Mucosa of descending colon (tissue), 3 donors: ENCODE measurements at regions not wholly inside any gene's neighbourhood (a gene's known extent, or its start where the extent isn't known, plus 50 kb on each side); places are given as distances from the start of the nearest gene placed in this dataset.

ENCODE experiments used
- ATAC-seq: fragments of 200-7000 bp; cut with Tn5 transposase; one replicate; pipeline ENCODE4 v1.9.1; 2020; ENCODE audit warnings: mild to moderate bottlenecking, moderate library complexity
- DNase-seq, 3 donors: peaks; one replicate each; pipeline ENCODE4 v3.0.0-alpha.2; 2020
- H3K36me3 ChIP-seq: fragments of 200-600 bp; one replicate; pipeline ENCODE4 v1.8.0; 2021; ENCODE audit warnings: low read depth, mild to moderate bottlenecking
- H3K4me1 ChIP-seq: fragments of 200-600 bp; one replicate; pipeline ENCODE4 v1.8.0; 2021; ENCODE audit warnings: low read depth, mild to moderate bottlenecking
- H3K4me3 ChIP-seq: fragments of 200-600 bp; one replicate; pipeline ENCODE4 v1.8.0; 2021; ENCODE audit warnings: mild to moderate bottlenecking
- H3K9me3 ChIP-seq: fragments of 200-600 bp; one replicate; pipeline ENCODE4 v1.8.0; 2021; ENCODE audit warnings: mild to moderate bottlenecking
- CTCF ChIP-seq: fragments of 200-600 bp; IDR thresholded peaks from one replicate; pipeline ENCODE4 v1.8.0; 2022; ENCODE audit warnings: antibody characterized with exemption, mild to moderate bottlenecking
- intact Hi-C, 2 donors: fragments of 100-400 bp; cut with DNase I in 1 of 2; cut with micrococcal nuclease in 1 of 2; formaldehyde crosslinking; loops; one replicate each; pipeline versions ENCODE4 v1.11.0 to v1.11.1; 2022; cut with DNase I, micrococcal nuclease
- donor health status: DM: no; HTN: no; CAD: no; lungs with moderate emphysema.
- donor health status: DM: no; HTN: no; CAD: no.
- donor health status: DM: no; HTN: yes; CAD: no.

- ATAC-seq (no peak), DNase-seq (no peak)
- Histone ChIP-seq H3K4me1 (no peaks in the 10 kb centered on the region), H3K4me3 (no peak overlapping the region), H3K36me3 (no peaks in the 10 kb centered on the region), H3K9me3 (no peaks in the 10 kb centered on the region)
- intact Hi-C loops: no loop called here
- no peak for TF ChIP-seq CTCF
Observed at GRCh38 chr10:90975096-90975495, 54.2 kb upstream of the ANKRD1 start.

GRCh38 chr10:90977162-90977854, 56.4 kb upstream of the ANKRD1 start:
- no peak for ATAC-seq
- intact Hi-C loops: no loop called here
- TF ChIP-seq CTCF: no peak
- Histone ChIP-seq H3K9me3 (no peaks in the 10 kb centered on the region), H3K4me1 (no peaks in the 10 kb centered on the region), H3K36me3 (no peaks in the 10 kb centered on the region), H3K4me3 (no peak overlapping the region)
- no peak for DNase-seq

- Histone ChIP-seq H3K4me3 (no peak overlapping the region), H3K9me3 (no peaks in the 10 kb centered on the region), H3K4me1 (no peaks in the 10 kb centered on the region), H3K36me3 (no peaks in the 10 kb centered on the region)
- intact Hi-C loops: no loop called here
- TF ChIP-seq CTCF: no peak
- ATAC-seq: no peak
- no peak for DNase-seq
Observed at GRCh38 chr10:90977855-90978486, 57.1 kb upstream of the ANKRD1 start.

GRCh38 chr10:90982406-90983008, 61.6 kb upstream of the ANKRD1 start:
- no peak for TF ChIP-seq CTCF
- intact Hi-C loops: no loop called here

GRCh38 chr10:90983914-90984549, 63.1 kb upstream of the ANKRD1 start:
- DNase-seq (no peak), ATAC-seq (no peak)
- Histone ChIP-seq H3K36me3 (no peaks in the 10 kb centered on the region), H3K4me1 (no peaks in the 10 kb centered on the region), H3K9me3 (no peaks in the 10 kb centered on the region), H3K4me3 (no peak overlapping the region)
- intact Hi-C loops: no loop called here
- no peak for TF ChIP-seq CTCF

More at GRCh38 chr10:90982406-90983008, 61.6 kb upstream of the ANKRD1 start:
- ATAC-seq (no peak), DNase-seq (no peak)
- H3K9me3 ChIP-seq: no peaks in the 10 kb centered on the region
- H3K4me3 ChIP-seq: no peak overlapping the region
- H3K4me1 ChIP-seq: no peaks in the 10 kb centered on the region
- H3K36me3 ChIP-seq: no peaks in the 10 kb centered on the region
